Keratinocyte (primary cell): ENCODE measurements at regions not wholly inside any gene's neighbourhood (a gene's known extent, or its start where the extent isn't known, plus 50 kb on each side); places are given as distances from the start of the nearest gene placed in this dataset.

Experiments
- CTCF ChIP-seq, 3 experiments: IDR thresholded peaks in 1 of 3; conservative IDR thresholded peaks in 1 of 3; optimal IDR thresholded peaks in 1 of 3; 2 replicates in 2 of 3; 3 replicates in 1 of 3; pipeline versions ENCODE3 to v1.5.1; 2011; ENCODE audit warnings: low read length in 3 of 3, mild to moderate bottlenecking in 3 of 3, moderate library complexity in 2 of 3, control low read depth in 1 of 3, inconsistent platforms in 1 of 3; ENCODE audit not compliant: insufficient read depth in 2 of 3; ENCODE audit errors: extremely low read depth in 1 of 3
- EZH2 ChIP-seq: IDR thresholded peaks from one replicate; pipeline ENCODE4 v1.6.1; 2012; ENCODE audit warnings: inconsistent platforms, mild to moderate bottlenecking, low read length, moderate library complexity

DNA sequence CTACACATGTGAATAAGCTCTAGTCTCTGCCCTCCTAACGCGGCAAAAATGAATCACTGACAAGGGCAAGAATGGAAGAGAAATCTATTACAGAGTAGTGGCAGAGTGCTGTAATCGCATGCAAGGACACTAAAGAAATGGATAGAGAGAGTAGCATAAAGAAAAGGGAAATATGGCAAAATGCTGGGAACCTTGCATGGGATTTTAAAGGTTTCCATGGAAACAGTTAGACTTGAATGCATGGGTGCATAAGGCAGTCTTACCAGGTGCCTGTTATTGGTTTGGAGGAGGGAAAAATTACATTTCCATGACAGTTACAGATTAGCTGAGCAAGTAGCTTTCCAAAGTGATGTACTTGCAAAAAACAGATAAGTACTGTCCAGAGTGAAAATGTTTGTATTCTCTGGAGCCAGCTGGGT, 233.4 kb downstream of the PTN start:
- no peak for TF ChIP-seq EZH2
- no peak for TF ChIP-seq CTCF (optimal IDR thresholded peaks at IDR 0.05 in 1 of 3, IDR thresholded peaks at IDR 0.05 in 1 of 3, conservative IDR thresholded peaks at IDR 0.05 in 1 of 3; ENCODE audit: extremely low read depth in 1 of 3, insufficient read depth in 2 of 3, low read length in 3 of 3)
